SK-N-DZ (cell line): ENCODE measurements at regions not wholly inside any gene's neighbourhood (a gene's known extent, or its start where the extent isn't known, plus 50 kb on each side); places are given as distances from the start of the nearest gene placed in this dataset.
"Not testable (repeated sequence)": the region's sequence is repeated elsewhere in the genome, so short reads cannot be mapped to it uniquely, and the experiment has no call there.

ENCODE experiments used
- DNase-seq: peaks from one replicate; pipeline ENCODE4 v3.0.0-alpha.2; 2015; ENCODE audit warnings: low spot score

- DNase-seq = not testable (repeated sequence)
Observed at GRCh38 chrX:90337161-90337560, 415.5 kb downstream of the TGIF2LX start.

GRCh38 chrX:90369632-90370031 is 447.9 kb downstream of the TGIF2LX start:
- not testable (repeated sequence) for DNase-seq

GRCh38 chrX:90398020-90398419 is 476.3 kb downstream of the TGIF2LX start:
- not testable (repeated sequence) for DNase-seq

DNA sequence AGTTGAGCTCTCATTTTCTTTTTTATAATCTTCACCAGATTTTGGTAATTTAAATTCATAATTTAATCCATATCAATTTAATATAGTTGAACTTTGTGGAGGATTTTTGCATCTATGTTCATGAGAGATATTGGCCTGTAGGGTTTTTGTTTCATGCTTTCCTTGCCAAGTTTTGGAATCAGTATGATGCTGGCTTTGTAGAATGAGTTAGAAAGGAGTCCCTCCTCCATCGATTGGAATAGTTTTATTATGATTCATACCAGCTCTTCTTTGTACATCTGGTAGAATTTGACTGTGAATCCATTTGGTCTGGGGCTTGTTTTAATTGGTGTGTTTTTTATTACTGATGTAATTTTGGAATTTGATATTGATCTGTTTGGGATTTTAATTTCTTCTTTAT is 480.5 kb downstream of the TGIF2LX start:
- DNase-seq = not testable (repeated sequence)

DNA sequence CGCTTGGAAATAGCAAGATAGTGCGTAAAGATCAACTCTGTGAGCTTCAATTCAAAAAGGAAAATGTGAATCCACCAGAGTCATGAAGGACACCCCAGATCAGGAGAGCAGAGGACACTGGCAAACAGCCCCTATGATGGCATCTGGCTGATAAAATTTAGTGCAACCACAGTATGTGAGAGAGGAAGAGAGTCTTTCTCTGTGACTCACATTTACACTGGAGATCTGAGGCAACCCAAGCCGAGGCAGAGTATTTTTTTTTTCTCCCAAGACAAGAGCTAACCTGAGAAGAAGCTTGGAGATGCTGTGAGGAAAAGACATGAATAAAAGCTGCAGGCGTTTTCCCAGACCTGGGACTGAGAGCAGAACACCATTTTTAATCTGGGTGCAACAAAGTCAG is 482.2 kb downstream of the TGIF2LX start:
- not testable (repeated sequence) for DNase-seq

DNA sequence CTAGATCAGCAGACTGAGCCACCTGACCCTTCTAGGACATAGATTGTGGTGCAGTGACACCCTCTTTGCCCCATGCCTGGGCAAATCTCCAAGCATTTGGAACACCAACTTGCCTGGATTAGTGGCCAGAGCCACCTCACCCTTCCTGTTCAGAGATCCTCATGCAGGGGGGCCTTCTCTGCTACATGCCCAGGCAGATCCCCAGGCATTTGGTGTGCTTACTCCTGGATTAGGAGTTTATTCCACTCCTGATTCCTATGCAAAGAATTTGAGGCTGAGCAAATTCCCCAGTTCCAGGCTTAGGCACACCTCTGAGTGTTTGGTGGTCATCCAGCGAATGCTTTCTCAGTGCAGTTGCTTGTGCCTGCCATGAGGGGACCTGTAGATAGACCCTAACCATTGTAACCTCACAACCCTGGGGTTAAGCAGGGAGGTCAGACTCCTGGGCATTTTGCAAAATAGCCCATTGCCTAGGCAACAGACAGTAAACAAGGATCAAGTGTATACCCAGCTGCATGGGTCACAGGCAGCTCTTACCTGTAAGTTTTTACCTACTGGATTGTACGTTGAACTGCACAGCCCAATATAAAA is 483.2 kb downstream of the TGIF2LX start:
- not testable (repeated sequence) for DNase-seq

DNA sequence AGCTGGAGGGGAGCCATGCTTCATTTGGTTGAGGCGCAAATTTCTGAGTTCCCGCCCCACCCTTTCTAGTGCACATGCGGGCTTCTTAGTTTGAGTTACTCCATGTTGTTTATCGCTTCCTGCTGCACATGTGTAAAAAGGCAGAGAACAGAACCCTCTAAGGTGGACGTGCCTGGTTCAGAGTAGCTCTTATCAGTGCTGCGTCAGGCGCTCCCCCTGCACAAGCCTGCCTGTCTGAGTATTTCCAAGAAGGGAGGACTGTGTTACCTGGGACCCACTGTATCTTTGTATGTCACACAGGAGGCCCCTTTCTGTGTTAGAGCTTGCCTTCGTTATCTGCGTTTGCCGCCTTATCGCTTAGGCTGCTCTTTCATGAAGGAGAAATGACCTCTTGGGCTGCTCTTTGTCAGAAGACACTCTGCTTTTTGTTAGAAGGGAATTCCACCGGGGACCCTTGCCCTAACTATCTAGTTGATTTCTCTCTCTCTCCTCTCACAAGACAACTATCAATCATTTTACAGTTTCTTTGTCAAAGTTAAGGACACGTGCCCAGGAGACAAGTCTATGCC is 532.1 kb downstream of the TGIF2LX start:
- not testable (repeated sequence) for DNase-seq

GRCh38 chrX:90458071-90458899 is 536.6 kb downstream of the TGIF2LX start:
- DNase-seq = peak; percentile 3

DNA sequence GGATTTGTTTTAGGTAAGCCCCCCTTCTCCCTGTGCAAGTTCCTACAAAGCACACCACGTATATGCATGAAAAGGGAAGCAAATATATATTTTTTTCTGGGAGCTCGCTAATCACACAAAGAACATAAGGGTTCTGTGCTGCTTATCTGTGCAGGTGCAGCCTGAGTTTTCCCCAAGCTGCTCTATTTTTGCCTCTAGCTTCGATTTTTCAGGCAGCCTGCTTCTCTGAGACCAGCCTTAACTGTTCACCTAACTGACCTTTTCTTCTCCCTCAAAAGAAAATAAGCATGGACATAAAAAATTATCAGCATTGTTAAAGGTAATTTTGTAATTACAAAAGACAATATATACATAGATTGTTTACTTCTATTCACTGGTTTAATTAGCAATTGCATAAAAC is 552.7 kb downstream of the TGIF2LX start:
- DNase-seq = not testable (repeated sequence)

GRCh38 chrX:90485406-90485805 is 563.7 kb downstream of the TGIF2LX start:
- DNase-seq = not testable (repeated sequence)

DNA sequence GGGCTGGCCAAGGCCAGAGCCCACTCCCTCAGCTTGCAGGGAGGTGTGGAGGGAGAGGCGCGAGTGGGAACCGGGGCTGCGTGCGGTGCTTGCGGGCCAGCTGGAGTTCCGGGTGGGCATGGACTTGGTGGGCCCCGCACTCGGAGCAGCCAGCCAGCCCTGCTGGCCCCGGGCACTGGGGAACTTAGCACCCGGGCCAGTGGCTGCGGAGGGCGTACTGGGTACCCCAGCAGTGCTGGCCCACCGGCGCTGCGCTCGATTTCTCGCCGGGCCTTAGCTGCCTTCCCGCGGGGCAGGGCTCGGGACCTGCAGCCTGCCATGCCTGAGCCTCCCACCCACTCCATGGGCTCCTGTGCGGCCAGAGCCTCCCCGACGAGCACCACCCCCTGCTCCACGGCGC is 599.6 kb downstream of the TGIF2LX start:
- not testable (repeated sequence) for DNase-seq

GRCh38 chrX:90524383-90524968 is 602.8 kb downstream of the TGIF2LX start:
- not testable (repeated sequence) for DNase-seq
